ENCODE measurements at regions not wholly inside any gene's neighbourhood (a gene's known extent, or its start where the extent isn't known, plus 50 kb on each side); places are given as distances from the start of the nearest gene placed in this dataset.
A peak's percentile ranks its signal among the peaks of the same experiment; 100 is the strongest.

DNA sequence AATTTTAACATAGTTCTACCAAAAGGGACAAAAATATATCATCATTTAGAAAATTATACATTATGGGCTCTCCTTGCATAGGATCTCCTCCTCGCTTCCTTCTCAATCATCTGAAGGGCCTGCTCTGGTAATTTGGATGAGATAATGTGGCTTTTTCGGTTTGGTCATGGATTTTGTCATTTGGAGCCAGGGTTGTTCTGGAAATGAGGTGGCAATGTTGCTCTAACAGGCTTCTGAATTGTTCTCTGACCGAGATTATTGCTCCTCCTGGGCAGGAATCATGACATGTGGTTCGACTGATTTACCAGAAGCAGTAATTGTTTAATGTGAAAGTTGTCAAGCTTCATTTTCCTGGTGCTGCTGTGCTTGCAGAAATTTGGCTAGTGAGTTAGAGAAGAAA, 194.7 kb upstream of the ERBB4 start:
- POLR2A ChIA-PET, result no interaction called here
- Histone ChIP-seq H3K4me3 (no peak overlapping the region), H4K20me1 (ENCODE audit: control insufficient read depth, insufficient read depth) (no peaks in the 10 kb centered on the region), H3K27ac (ENCODE audit: control insufficient read depth, insufficient read depth) (no peak overlapping the region), H3K4me1 (ENCODE audit: control insufficient read depth, insufficient read depth, low read length) (peaks cover 13% of the 10 kb centered on the region), H3K4me2 (ENCODE audit: control insufficient read depth, insufficient read depth) (no peak overlapping the region), H3K9ac (ENCODE audit: control insufficient read depth, insufficient read depth, low read length) (no peak overlapping the region), H3K9me3 (replicated peaks; ENCODE audit: control insufficient read depth, insufficient read depth, low read length) (no peaks in the 10 kb centered on the region), H3K36me3 (ENCODE audit: control insufficient read depth in 2 of 2, insufficient read depth in 2 of 2, low read length in 1 of 2) (no peaks in the 10 kb centered on the region), H2AFZ (ENCODE audit: control insufficient read depth, low read depth, low read length) (no peak overlapping the region), H3K27me3 (replicated peaks in 1 of 2; ENCODE audit: control insufficient read depth in 2 of 2, insufficient read depth in 2 of 2, low read length in 1 of 2) (no peaks in the 10 kb centered on the region), H3K79me2 (ENCODE audit: control insufficient read depth, insufficient read depth, low read length) (no peaks in the 10 kb centered on the region)
- CTCF ChIA-PET, result interaction anchor here (0.8 kb wide), 1 partner anchor 38 kb away, joined by 3 read pairs; no protein-coding TSS in a partner anchor
- peak; percentile 60 for ATAC-seq
- no peak for FAIRE-seq
- no peak for DNase-seq (ENCODE audit: low read depth, low spot score)
- WGBS (ENCODE audit: insufficient coverage, insufficient replicate concordance, low lambda C conversion rate, missing lambda C conversion rate), result 3% methylated on average over 4 of the region's 4 CpGs
- intact Hi-C loops (cut with micrococcal nuclease; ENCODE audit: unreplicated experiment) (loop anchor here (5.0 kb wide), 1 partner anchor 289 kb away; no protein-coding TSS in a partner anchor), in situ Hi-C loops (cut with MboI) (no loop called here)
- SMC1A ChIA-PET (ENCODE audit: uncharacterized antibody, unreplicated experiment), result no interaction called here
- no TSS peak for BruUV-seq (replicated peaks)
- RAD21 ChIA-PET (ENCODE audit: unreplicated experiment), result no interaction called here
- TF ChIP-seq IKZF1 (conservative IDR thresholded peaks at IDR 0.05) (peak; percentile 32), NFIC (IDR thresholded peaks at IDR 0.05; ENCODE audit: low read depth, low read length) (peak; percentile 94), TCF12 (IDR thresholded peaks at IDR 0.05; ENCODE audit: low read depth, low read length) (0 out of 2 replicates have a peak, but pooled peaks have one; percentile 21), MTA2 (IDR thresholded peaks at IDR 0.05; ENCODE audit: low read depth) (peak; percentile 86), NFXL1 (IDR thresholded peaks at IDR 0.05; ENCODE audit: borderline replicate concordance) (no peak), ZZZ3 (IDR thresholded peaks at IDR 0.05; ENCODE audit: control insufficient read depth, insufficient read length, low read depth) (no peak), TCF3 (IDR thresholded peaks at IDR 0.05; ENCODE audit: borderline replicate concordance, insufficient read depth, low read depth, low read length) (no peak), IKZF2 (IDR thresholded peaks at IDR 0.05) (peak; percentile 63 to 74), CREB1 (IDR thresholded peaks at IDR 0.05; ENCODE audit: low read depth) (peak; percentile 45; the same call in 1 of the 2 replicates), ZNF592 (IDR thresholded peaks at IDR 0.05) (no peak)
- TF ChIP-seq, protein P1, sequence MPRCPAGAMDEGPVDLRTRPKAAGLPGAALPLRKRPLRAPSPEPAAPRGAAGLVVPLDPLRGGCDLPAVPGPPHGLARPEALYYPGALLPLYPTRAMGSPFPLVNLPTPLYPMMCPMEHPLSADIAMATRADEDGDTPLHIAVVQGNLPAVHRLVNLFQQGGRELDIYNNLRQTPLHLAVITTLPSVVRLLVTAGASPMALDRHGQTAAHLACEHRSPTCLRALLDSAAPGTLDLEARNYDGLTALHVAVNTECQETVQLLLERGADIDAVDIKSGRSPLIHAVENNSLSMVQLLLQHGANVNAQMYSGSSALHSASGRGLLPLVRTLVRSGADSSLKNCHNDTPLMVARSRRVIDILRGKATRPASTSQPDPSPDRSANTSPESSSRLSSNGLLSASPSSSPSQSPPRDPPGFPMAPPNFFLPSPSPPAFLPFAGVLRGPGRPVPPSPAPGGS (IDR thresholded peaks at IDR 0.05; ENCODE audit: borderline replicate concordance, insufficient read depth, low read depth, low read length, poor library complexity, severe bottlenecking), result peak; percentile 21
- TF ChIP-seq, protein P2, sequence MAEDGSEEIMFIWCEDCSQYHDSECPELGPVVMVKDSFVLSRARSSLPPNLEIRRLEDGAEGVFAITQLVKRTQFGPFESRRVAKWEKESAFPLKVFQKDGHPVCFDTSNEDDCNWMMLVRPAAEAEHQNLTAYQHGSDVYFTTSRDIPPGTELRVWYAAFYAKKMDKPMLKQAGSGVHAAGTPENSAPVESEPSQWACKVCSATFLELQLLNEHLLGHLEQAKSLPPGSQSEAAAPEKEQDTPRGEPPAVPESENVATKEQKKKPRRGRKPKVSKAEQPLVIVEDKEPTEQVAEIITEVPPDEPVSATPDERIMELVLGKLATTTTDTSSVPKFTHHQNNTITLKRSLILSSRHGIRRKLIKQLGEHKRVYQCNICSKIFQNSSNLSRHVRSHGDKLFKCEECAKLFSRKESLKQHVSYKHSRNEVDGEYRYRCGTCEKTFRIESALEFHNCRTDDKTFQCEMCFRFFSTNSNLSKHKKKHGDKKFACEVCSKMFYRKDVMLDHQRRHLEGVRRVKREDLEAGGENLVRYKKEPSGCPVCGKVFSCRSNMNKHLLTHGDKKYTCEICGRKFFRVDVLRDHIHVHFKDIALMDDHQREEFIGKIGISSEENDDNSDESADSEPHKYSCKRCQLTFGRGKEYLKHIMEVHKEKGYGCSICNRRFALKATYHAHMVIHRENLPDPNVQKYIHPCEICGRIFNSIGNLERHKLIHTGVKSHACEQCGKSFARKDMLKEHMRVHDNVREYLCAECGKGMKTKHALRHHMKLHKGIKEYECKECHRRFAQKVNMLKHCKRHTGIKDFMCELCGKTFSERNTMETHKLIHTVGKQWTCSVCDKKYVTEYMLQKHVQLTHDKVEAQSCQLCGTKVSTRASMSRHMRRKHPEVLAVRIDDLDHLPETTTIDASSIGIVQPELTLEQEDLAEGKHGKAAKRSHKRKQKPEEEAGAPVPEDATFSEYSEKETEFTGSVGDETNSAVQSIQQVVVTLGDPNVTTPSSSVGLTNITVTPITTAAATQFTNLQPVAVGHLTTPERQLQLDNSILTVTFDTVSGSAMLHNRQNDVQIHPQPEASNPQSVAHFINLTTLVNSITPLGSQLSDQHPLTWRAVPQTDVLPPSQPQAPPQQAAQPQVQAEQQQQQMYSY (CRISPR knock-in tag; IDR thresholded peaks at IDR 0.05), result no peak

All from GM12878 (cell line).